B cell (primary cell): ENCODE measurements at regions not wholly inside any gene's neighbourhood (a gene's known extent, or its start where the extent isn't known, plus 50 kb on each side); places are given as distances from the start of the nearest gene placed in this dataset.

Experiments used
- CTCF ChIP-seq: fragments of 200-600 bp; IDR thresholded peaks from one replicate; pipeline ENCODE4 v1.8.0; 2022; ENCODE audit warnings: antibody characterized with exemption, mild to moderate bottlenecking
- EZH2 ChIP-seq: IDR thresholded peaks from 2 replicates; pipeline ENCODE4 v1.6.1; 2012; ENCODE audit warnings: borderline replicate concordance, low read depth, mild to moderate bottlenecking, moderate library complexity, low read length; ENCODE audit not compliant: insufficient read depth, poor library complexity, severe bottlenecking

DNA sequence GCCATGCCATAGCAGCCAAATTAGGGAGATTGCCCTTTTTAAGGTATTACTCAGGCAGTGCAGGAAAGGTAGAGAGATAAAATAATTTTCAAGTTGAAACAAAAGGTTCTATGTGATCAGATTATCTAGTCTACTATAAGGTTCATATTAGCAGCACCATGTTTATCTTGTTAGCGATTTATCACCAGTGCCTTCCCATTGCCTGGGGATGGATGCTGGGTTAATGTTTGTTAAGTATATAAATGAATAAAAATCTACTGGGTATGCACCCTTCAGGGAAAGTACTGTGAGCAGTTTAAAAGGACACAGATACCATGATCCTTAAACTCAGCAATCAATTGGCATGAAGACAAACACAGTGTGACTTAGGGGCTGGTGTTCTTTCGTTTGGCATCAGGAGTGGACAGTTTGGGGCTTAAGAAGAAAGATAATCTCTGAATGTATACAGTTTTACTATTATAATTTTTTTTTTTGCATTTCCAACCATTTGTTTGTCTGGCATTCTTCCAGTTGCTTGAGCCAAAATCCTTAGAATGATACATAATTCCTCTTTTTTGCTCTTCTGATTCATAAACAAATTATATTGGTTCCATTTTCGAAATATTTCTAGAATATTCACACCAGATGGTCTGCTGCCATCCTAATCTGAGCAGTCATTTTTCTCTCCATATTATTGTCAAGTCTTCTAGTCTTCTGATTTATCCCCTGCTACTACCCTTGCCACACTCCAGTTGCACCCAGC is 512.8 kb upstream of the SLC8A1 start:
- no peak for TF ChIP-seq EZH2
- no peak for TF ChIP-seq CTCF
